OCI-LY1 (cell line): ENCODE measurements at regions not wholly inside any gene's neighbourhood (a gene's known extent, or its start where the extent isn't known, plus 50 kb on each side); places are given as distances from the start of the nearest gene placed in this dataset.

Source experiments
- H2AFZ ChIP-seq: fragments of 200-600 bp; sonication (generic), shearing (Covaris generic); 2 replicates; pipeline ENCODE4 v1.6.0; 2014; ENCODE audit warnings: antibody characterized with exemption, mild to moderate bottlenecking, low read length
- H3F3A ChIP-seq: fragments of 200-600 bp; sonication (generic), shearing (Covaris generic); 2 replicates; pipeline ENCODE4 v1.6.0; 2014; ENCODE audit warnings: mild to moderate bottlenecking, antibody characterized with exemption, low read length, moderate library complexity; ENCODE audit not compliant: insufficient read depth
- H3K27ac ChIP-seq: fragments of 200-600 bp; sonication (generic); 2 replicates; pipeline ENCODE4 v1.5.1; 2014; ENCODE audit warnings: low read length, mixed run types, mild to moderate bottlenecking, low read depth; ENCODE audit not compliant: poor library complexity, severe bottlenecking
- H3K27me3 ChIP-seq: fragments of 200-600 bp; sonication (generic); 2 replicates; pipeline ENCODE4 v1.6.0; 2014; ENCODE audit warnings: antibody characterized with exemption, mild to moderate bottlenecking, low read length, moderate library complexity; ENCODE audit not compliant: insufficient read depth
- H3K36me3 ChIP-seq: fragments of 200-600 bp; sonication (generic); 2 replicates; pipeline ENCODE4 v1.6.1; 2014; ENCODE audit warnings: mild to moderate bottlenecking, antibody characterized with exemption, low read length, moderate library complexity, mixed read lengths; ENCODE audit not compliant: insufficient read depth
- H3K4me1 ChIP-seq: fragments of 200-600 bp; sonication (generic); 2 replicates; pipeline ENCODE4 v1.5.1; 2014; ENCODE audit warnings: mild to moderate bottlenecking, low read length, moderate library complexity; ENCODE audit not compliant: insufficient read depth, severe bottlenecking
- H3K4me2 ChIP-seq: fragments of 200-600 bp; sonication (generic), shearing (Covaris generic); 2 replicates; pipeline ENCODE4 v1.6.1; 2014; ENCODE audit warnings: low read length
- H3K4me3 ChIP-seq: fragments of 200-600 bp; sonication (generic); 2 replicates; pipeline ENCODE4 v1.5.1; 2014; ENCODE audit warnings: low read length, low read depth, mild to moderate bottlenecking, mixed read lengths; ENCODE audit not compliant: poor library complexity, severe bottlenecking
- H3K79me2 ChIP-seq: fragments of 200-600 bp; shearing (Covaris generic); 2 replicates; pipeline ENCODE4 v1.6.1; 2016; ENCODE audit warnings: mixed run types, low read length, mixed read lengths; ENCODE audit not compliant: insufficient read depth
- H3K9ac ChIP-seq: fragments of 200-600 bp; sonication (generic), shearing (Covaris generic); 2 replicates; pipeline ENCODE4 v1.6.1; 2014; ENCODE audit warnings: mild to moderate bottlenecking, low read length, mixed read lengths
- H3K9me2 ChIP-seq: fragments of 200-600 bp; sonication (generic), shearing (Covaris generic); 2 replicates; pipeline ENCODE4 v1.6.1; 2014; ENCODE audit warnings: low read depth, mild to moderate bottlenecking, low read length, mixed read lengths
- H3K9me3 ChIP-seq: fragments of 200-600 bp; shearing (Covaris generic); 2 replicates; pipeline ENCODE4 v1.6.1; 2014; ENCODE audit warnings: low read length, mixed read lengths
- H4K20me1 ChIP-seq: fragments of 200-600 bp; sonication (generic), shearing (Covaris generic); 2 replicates; pipeline ENCODE4 v1.6.0; 2016; ENCODE audit warnings: mild to moderate bottlenecking, low read length; ENCODE audit not compliant: insufficient read depth
- EZH2 ChIP-seq: fragments of 200-600 bp; sonication (generic), shearing (Covaris generic); IDR thresholded peaks from 2 replicates; pipeline ENCODE4 v1.8.0; 2017; ENCODE audit warnings: borderline replicate concordance, mixed run types, mild to moderate bottlenecking, antibody characterized with exemption, low read length, moderate library complexity, mixed read lengths
- TF ChIP-seq, protein P1 (sequence below): fragments of 200-600 bp; sonication (generic), shearing (Covaris generic); IDR thresholded peaks from 2 replicates; pipeline ENCODE4 v1.5.1; 2017; ENCODE audit warnings: mild to moderate bottlenecking, antibody characterized with exemption, low read length, moderate library complexity, mixed read lengths

DNA sequence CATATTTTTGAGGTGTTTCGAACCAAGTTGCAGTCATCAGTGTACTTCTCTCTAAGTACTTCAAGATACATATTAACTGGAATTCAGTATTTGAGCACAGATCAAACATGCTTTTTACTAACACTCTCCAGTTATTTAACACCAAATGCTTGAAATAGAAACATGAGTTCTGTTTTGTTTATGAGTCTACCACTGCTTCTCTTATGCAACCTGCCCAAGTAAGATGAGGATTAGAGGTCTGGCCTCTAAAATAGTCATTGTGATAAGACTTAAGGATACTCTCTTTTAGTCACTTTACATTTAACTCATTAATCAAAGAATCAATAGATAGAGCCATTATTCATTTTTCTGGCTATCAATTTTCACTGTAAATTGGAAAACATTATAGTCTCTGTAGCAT, 156.2 kb upstream of the THRB start:
- Histone ChIP-seq H3K4me2 (no peak overlapping the region), H3K36me3 (no peaks in the 10 kb centered on the region)

DNA sequence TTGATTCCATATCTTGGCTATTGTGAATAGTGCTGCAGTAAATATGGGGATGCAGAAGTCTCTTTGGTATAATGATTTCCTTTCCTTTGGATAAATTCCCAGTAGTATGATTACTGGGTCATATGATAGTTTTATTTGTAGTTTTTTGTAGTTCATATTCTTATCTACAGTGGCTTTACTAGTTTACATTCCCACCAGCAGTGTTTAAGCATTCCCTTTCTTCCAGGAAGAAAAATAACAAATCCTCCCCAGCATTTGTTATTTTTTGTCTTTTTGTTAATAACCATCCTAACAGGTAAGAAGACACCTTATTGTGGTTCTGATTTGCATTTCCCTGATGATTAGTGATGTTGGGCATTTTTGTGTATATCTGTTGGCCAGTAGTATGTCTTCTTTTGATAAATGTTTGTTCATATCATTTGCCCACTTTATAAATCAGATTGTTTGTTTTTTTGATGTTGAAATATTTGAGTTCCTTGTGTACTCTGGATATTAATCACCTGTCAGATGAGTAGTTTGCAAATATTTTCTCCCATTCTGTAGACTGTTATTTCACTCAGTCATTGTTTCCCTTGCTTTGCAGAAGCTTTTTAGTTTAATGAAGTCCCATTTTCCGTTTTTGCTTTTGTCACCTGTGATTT, 163.3 kb upstream of the THRB start:
- Histone ChIP-seq H3K9me2 (no peaks in the 10 kb centered on the region), H3K9me3 (no peaks in the 10 kb centered on the region), H3K79me2 (no peaks in the 10 kb centered on the region), H3K27ac (no peak overlapping the region), H3K36me3 (no peaks in the 10 kb centered on the region), H3K4me3 (no peak overlapping the region), H4K20me1 (no peaks in the 10 kb centered on the region), H2AFZ (no peak overlapping the region), H3K4me1 (no peaks in the 10 kb centered on the region), H3K9ac (no peak overlapping the region), H3K27me3 (no peaks in the 10 kb centered on the region), H3F3A (no peaks in the 10 kb centered on the region), H3K4me2 (no peak overlapping the region)
- TF ChIP-seq, protein P1, sequence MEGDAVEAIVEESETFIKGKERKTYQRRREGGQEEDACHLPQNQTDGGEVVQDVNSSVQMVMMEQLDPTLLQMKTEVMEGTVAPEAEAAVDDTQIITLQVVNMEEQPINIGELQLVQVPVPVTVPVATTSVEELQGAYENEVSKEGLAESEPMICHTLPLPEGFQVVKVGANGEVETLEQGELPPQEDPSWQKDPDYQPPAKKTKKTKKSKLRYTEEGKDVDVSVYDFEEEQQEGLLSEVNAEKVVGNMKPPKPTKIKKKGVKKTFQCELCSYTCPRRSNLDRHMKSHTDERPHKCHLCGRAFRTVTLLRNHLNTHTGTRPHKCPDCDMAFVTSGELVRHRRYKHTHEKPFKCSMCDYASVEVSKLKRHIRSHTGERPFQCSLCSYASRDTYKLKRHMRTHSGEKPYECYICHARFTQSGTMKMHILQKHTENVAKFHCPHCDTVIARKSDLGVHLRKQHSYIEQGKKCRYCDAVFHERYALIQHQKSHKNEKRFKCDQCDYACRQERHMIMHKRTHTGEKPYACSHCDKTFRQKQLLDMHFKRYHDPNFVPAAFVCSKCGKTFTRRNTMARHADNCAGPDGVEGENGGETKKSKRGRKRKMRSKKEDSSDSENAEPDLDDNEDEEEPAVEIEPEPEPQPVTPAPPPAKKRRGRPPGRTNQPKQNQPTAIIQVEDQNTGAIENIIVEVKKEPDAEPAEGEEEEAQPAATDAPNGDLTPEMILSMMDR = no peak
- TF ChIP-seq EZH2 = no peak

More for the DNA sequence above, 156.2 kb upstream of the THRB start:
- H3K9me2 ChIP-seq = no peaks in the 10 kb centered on the region
- H3K27me3 ChIP-seq = no peaks in the 10 kb centered on the region
- no peaks in the 10 kb centered on the region for H3K79me2 ChIP-seq
- H3K9ac ChIP-seq = no peak overlapping the region
- H3K4me3 ChIP-seq = no peak overlapping the region
- H2AFZ ChIP-seq = no peak overlapping the region
- no peaks in the 10 kb centered on the region for H4K20me1 ChIP-seq
- H3K27ac ChIP-seq = no peak overlapping the region
- H3K9me3 ChIP-seq = no peaks in the 10 kb centered on the region
- TF ChIP-seq EZH2 = no peak
- TF ChIP-seq, protein P1 = no peak
- no peaks in the 10 kb centered on the region for H3K4me1 ChIP-seq
- H3F3A ChIP-seq = no peaks in the 10 kb centered on the region

GRCh38 chr3:24661175-24661584, 166.5 kb upstream of the THRB start:
- H2AFZ ChIP-seq = no peak overlapping the region
- no peaks in the 10 kb centered on the region for H4K20me1 ChIP-seq
- H3K4me1 ChIP-seq = no peaks in the 10 kb centered on the region
- no peaks in the 10 kb centered on the region for H3K36me3 ChIP-seq
- no peaks in the 10 kb centered on the region for H3K79me2 ChIP-seq
- TF ChIP-seq EZH2 = no peak
- TF ChIP-seq, protein P1 = no peak
- no peaks in the 10 kb centered on the region for H3F3A ChIP-seq
- H3K27me3 ChIP-seq = no peaks in the 10 kb centered on the region
- H3K27ac ChIP-seq = no peak overlapping the region
- no peaks in the 10 kb centered on the region for H3K9me3 ChIP-seq
- H3K9me2 ChIP-seq = no peaks in the 10 kb centered on the region
- H3K4me3 ChIP-seq = no peak overlapping the region
- H3K4me2 ChIP-seq = no peak overlapping the region
- H3K9ac ChIP-seq = no peak overlapping the region
